Stimulated activated CD8-positive, alpha-beta memory T cell treated with anti-CD3 and anti-CD28 coated beads, Interleukin-15, amount 100 ng/mL, for 24 hours (primary cell): ENCODE measurements at regions not wholly inside any gene's neighbourhood (a gene's known extent, or its start where the extent isn't known, plus 50 kb on each side); places are given as distances from the start of the nearest gene placed in this dataset.
"Not testable (repeated sequence)": the region's sequence is repeated elsewhere in the genome, so short reads cannot be mapped to it uniquely, and the experiment has no call there.

Experiments used
- DNase-seq: peaks from one replicate; pipeline ENCODE4 v3.0.0-alpha.2; 2020; ENCODE audit warnings: low read depth

DNA sequence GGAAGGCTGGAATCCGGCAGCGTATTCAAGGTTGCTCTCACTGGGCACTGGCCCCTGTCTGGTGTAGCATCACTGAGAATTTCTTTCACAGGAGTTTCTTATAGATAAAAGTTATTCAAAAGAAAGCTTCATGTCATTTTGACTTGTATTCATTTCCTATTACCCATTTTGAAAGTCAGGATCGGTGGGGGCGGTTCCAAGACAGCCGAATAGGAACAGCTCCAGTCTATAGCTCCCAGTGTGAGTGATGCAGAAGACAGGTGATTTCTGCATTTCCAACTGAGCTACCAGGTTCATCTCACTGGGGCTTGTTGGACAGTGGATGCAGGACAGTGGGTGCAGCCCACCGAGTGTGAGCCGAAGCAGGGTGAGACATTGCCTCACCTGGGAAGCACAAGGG lies 51.5 kb upstream of the CDC42EP3 start:
- DNase-seq = not testable (repeated sequence)

DNA sequence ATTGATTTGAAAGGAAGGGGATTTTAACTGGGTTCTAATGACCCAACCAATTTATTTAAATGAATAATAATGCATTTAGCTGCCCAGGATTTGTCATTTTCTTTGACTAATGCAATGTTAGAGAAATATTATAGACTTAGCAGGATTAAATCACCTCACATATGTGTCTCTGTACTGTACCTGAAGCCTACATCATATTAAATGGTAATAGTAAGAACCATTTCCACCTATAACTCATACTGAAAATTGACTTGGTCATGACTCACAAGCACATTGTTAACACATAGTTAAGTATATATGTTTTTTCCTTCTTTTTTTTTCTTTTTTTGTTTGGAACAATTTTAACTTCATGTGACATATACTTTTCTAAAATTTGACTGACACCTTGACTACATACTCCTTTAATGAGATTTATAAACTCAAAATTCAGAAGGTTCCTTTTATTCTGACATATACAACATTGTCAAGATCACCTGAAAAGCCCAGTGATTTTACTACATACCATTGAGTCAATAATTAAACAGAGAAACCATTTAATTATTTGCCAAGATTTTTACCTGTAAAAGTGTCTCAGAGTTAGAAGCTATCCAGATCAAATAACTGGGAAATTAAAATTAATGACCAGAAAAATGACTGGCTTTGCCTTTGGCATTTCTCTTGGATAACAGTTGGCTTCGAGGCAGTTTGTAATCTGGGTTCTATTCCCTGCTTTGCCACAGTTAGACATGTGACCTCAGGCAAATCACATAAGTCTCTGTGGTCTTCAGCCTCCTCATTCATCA lies 58.8 kb upstream of the CDC42EP3 start:
- no peak for DNase-seq

DNA sequence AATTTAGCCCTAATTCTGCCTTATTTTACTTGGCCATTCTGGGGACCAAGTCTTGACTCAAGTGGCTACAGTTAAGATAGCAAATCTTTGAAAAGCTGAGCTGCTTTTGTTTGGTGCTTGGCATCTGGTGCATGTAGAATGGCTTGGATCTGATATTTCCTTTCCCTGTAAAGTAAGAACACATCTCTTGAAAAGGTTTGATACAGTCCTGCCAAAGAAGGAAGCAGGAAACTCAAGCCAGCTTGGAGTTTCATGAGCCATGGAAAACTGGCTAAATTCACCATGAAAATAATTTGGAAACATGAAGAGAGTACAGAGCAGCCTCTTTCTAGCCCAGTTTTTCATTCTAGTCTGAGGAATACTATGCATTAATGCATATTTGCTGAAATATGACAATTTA lies 61.0 kb upstream of the CDC42EP3 start:
- not testable (repeated sequence) for DNase-seq

DNA sequence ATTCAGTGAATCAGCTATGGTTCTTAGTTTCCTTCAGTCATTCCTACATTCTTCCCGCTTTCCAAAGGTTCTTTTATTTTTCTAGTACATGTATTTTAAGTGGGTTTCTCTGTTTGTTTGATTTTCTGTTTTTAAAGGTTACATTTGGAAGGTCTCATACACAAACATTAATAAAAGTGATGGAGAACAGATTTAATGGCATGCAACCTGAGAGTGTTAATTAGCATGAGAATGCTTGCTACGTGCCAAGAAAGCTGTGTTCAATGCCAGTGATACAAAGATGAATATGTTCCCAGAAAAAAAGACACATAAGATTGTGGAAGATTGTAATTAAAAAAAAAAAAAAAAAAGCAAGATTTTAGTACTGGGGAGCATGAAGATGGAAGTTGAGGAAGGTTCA lies 61.8 kb upstream of the CDC42EP3 start:
- DNase-seq = no peak

DNA sequence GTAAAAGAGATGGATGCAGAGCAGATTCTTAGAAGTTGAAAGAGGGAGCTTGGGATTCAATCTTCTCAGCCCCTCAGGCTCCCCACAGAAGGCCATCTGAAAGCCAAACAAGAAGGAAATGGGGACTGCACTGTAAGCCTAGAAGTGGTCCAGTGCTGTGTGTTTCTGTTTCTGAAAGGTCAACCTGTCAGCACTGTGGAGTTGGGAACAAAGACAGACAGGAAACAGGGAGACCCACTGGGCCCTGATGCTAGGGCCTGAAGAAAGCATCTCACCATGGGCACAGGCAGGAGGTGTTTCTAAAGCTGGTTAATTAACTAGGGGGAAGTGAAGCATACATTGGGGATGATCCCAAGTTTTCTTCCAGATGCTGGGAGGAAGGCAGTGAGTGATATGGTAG lies 62.5 kb upstream of the CDC42EP3 start:
- DNase-seq = not testable (repeated sequence)

DNA sequence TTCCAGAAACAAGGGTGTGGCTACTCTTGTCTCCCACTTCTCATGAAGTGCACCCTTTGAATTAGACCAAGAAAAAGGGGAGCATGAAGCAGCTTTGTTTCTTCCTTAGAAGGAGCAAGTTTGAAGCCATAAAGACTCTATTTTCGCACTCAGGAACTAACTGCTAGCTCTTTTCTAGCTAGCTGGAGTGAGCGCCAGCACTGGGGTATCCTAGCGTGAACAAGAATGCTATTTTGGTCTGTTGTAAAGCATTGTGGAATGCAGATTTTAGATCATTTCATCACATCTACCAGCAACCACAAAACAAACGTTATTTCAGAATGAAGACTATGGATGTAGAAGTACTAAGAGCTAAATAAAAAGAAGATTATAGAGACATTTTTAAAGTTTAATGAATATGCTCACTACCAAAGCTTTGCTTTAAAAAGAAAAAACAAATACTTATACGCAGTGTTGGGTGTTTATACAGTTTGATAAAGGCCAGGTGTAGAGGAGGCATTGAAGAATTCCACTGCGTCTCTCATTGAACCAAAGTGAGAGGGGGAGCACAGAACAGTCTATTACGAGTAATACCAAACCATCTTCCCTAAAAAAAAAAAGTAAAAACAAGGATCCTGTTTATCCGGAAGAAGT lies 63.6 kb upstream of the CDC42EP3 start:
- not testable (repeated sequence) for DNase-seq

DNA sequence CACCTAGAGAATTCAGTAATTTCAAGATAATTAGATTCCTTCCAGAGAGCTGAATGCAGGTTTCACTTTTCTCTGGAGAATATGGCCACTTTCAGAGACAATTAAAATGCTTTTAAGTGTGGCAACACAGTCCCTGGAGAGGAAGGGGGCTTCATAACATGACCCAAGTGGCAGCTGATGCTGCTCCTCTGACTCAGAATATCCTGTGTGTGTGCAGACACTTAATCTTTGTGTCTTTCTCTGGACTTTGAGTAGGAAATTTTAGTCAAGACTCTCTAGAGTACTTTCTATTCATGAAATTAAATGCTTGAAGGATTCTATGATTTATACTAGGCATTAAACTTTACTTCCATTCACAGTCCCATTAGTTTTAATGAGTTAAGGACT lies 64.1 kb upstream of the CDC42EP3 start:
- not testable (repeated sequence) for DNase-seq

DNA sequence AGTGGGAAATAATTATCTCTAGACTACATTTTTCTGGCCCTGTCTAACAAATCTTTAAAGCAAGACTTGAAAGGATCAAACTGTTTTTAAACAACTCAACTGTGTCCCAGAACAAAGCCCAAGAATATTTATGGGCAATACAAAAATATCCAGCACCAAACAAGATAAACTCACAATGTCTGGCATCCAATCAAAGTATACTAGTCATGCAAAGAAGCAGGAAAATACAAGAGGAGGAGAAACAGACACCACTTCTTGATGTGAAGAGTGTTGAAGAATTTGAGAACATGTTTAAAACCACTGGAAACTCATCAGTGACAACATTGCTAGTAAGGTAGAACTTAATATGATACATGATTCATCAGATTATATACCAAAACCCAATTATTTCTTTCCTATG lies 66.1 kb upstream of the CDC42EP3 start:
- DNase-seq = no peak

DNA sequence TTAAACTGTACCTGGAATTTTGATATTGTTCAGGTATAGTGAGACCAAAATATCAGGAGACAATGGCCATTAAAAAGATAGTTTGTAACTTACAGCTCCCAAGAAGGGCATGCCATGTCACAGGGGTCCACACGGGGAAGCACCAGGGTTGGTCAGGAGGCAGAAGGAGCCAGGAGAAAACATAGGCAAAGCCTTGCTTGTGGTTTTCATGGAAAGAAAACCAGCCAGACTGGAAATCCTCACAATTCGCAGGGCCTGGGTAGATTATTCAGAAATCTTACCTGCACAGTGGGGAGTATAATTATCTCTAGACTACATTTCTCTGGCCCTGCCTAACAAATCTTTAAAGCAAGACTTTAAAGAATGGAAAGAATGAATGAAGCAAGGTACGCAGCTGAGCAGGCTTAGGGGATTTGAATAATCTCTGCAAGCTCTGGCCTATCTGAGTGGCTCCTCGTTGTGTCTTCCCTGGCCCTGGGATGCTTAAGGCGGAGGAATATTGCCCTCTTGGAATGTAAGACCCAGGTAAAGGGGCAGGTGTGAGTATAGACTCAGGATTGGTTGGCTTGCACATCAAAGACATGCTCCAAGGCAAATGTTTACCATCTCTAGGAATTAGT lies 66.9 kb upstream of the CDC42EP3 start:
- DNase-seq = no peak

DNA sequence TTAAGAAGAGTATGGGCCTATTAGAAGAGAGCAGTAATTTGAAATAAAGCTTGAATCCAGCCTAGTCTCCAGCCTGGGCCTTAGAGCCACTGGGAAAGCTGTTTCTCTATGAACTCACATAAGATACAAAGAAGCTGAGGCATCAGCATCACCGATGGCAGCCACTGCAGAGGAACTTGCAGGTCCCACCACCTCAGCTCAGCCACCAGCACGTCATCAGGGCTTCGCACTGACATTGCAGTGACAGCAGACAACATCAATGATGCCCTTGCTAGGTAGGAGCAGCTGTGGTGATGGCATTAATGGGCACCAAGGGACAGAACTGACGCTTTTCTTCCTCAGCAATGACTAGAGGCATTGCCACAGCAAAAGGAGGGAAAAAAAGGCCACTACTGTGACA lies 67.7 kb upstream of the CDC42EP3 start:
- no peak for DNase-seq

DNA sequence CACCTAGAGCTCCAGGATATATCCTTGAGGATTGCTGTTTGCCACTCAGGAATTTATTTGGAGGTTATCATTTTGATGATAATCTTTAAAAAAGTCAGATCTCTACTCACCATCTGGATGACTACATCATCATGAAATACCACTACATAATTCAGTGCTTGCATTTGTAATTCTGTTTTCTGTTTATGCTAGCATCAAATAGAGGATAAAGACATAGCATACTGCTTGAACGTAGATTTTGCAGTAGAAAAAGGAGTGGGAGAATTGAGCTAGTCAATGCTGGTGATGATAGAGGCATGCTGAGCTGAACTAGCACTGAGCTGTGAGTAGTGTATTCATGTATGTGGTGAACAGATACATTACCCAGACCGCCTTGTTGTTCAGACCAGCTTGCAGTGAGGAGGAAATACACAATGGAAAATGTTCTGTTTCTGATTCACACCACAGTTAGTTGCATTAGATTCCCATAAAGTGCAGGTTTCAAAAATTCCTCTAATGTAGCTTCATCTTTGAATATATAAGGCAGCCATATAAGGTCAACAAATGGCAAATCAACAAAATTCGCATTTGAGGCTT lies 68.8 kb upstream of the CDC42EP3 start:
- no peak for DNase-seq

DNA sequence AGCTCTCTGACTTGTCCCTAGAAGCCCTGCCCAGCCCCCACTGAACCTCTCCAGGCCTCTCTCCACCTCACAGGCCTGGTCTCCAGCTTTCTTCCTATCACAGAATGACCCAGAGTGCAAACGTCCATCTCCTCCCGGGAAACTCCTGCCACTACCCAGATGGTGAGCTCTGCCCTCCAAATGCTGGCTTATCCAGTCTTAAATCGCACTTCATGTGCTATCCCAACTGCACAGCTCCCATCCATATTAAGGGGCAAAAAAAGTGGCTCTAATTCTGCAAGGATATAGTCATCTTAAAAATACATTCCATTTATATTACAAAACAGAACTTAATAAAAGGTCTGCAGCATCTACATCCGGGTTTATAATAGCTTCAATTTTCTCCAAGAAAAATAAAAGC lies 70.8 kb upstream of the CDC42EP3 start:
- DNase-seq = no peak

DNA sequence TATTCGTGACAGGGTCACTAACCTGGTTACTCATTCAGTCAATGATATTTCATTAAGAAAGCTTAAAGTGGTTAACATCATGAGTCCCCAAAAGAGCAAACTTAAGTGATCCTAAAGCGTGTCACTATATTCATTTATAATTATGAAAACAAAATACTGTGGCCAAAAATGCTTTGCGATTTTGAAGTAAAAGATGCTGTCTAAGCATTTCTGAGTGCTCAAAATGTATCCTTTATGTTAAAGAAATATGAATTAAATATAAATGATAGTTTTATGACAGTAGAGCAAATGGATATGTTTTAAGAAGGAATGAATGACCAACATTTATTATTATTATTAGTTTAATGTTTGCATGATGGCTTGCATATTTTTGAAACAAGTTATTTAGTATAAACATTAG lies 72.6 kb upstream of the CDC42EP3 start:
- DNase-seq = no peak

DNA sequence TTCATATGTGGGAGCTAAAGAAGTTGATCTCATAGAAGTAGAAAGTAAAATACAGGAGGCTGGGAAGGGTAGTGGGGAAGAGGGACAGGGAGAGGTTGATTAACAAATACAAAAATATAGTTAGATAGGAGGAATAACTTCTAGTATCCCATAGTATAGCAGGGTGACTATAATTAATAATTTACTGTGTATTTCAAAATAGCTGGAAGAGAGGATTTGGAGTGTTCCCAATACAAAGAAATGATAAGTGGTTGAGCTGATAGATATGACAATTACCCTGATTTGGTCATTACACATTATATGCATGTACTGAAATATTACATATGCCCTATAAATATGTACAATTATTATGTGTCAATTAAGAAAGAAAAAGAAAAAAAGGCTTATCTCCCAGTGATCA lies 73.5 kb upstream of the CDC42EP3 start:
- DNase-seq = not testable (repeated sequence)

DNA sequence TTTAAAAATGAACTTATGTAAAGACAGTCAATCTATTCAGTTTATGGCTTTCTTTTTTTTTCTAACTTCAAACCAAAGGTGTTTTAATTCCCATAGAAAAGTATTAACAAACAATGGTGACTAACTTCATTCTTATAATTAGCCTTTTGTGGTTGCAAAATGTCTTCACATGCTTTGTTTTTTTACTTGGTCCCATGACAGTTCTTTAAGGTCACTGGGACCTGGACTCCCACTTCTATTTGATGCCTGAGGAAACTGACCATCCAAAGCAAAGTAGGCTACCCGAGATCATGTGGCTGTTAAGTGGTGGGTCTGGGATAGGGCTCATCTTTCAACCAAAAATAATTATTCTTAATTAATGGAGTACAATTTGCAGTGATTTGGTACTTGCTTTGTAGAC lies 74.6 kb upstream of the CDC42EP3 start:
- DNase-seq = not testable (repeated sequence)

DNA sequence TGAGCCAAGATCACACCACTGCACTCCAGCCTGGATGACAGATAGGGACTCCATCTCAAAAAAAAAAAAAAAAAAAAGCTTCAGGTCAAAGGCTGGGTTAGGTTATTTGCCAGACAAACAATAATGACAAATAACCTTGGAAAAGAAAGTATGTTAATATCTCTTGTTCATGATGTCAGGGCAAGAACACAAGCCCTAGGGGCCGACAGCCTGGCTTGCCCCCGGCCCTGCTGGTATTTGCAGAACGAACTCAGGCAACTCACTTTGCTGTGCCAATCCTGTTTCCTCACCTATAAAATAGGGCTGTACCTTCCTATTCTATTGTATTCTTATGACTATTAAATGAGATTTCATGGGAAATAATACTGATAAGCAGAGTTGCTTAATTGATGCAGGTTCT lies 75.4 kb upstream of the CDC42EP3 start:
- DNase-seq = no peak

DNA sequence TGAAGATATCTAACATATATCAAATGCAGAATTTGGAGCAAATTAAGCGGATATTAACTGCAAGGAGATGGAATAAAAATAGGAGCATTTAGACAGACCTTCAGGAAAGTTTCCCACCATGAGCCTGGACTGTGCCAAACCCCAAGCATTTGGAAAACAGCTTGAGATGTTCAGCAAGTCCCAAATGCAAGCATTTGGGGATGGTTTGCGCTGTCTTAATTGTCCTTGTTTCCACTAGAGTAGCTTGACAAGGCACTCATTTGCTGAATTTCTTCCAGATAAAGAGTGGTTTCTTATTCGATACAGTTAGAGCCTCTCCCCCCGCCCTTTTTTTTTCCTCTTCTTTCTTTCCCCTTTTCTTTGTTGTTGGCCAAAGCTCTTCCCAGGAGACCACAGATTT lies 77.1 kb upstream of the CDC42EP3 start:
- no peak for DNase-seq

DNA sequence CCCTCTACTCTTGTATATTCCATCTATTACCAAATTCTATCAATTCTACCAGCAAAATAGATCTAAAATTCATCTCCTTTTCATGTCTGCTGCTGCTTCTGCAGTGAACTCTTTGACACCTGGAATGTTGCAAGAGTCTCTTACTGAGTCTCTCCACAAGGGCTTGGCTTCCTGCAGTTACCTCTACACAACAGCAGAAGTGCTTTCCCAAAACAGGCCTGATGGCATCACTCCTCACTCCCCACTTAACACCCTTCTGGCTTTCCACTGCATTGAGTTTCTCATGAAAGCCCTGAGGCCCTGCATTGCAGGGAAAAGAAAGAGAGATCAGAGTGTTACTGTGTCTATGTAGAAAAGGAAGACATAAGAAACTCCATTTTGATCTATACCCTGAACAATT lies 78.8 kb upstream of the CDC42EP3 start:
- DNase-seq = not testable (repeated sequence)

DNA sequence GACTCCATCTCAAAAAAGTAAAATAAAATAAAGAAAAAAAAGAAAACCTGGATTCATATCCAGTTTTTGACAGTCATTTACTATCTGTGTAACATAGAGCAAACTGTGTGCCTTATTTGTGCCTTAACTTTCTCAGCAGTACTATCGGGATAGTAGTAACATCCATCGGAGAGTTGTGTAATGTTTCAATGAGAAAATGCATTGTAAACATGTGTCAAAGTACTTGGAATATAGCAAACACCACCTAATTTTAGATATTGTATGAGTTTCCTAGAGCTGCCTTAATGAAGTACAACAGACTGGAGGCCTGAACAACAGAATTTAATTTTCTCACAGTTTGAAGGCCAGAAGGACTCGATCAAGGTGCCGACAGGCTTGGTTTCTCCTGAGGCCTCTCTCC lies 81.3 kb upstream of the CDC42EP3 start:
- no peak for DNase-seq

DNA sequence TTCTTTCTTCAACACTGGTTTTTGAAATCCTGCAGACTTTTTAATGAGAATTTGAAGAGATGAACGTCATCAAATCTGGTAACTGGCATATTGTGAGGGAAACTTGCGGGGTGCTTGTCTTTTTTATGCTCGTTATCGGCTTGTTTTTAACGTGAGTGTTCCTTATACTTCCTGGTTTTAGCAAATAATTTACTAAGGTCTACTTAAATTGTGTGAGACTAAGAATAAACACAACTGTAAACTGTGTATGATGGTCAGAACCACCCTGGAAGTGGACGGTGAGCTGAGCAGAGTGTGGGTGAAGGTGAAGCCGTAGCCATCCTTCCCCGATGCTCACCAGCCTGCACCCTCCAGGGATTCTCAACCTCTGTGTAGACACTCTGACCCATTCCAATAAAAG lies 82.3 kb upstream of the CDC42EP3 start:
- DNase-seq = no peak

DNA sequence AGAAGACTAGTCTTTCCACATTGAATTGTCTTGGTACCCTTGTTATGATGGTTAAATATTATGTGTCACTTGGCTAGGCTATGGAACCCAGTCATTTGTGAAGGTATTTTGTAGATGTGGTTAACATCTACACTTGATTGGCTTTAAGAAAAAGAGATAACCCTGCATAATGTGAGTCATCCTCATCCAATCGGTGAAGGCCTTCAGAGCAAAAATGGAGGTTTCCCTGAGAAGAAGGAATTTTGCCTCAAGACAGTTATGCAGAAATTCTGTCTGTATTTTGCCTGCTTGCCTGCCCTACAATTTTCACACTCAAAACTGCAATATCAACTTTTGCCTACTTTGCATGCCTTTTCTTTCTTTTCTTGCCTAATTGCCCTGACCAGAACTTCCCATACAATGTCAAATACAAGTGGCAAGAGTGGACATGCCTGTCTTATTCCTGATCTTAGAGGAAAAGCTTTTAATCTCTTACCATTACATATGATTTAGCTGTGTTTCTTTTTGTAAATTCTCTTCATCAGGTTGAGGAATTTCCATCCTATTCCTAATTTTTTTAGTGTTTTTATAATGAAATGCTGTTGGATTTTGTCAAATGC lies 84.6 kb upstream of the CDC42EP3 start:
- not testable (repeated sequence) for DNase-seq

DNA sequence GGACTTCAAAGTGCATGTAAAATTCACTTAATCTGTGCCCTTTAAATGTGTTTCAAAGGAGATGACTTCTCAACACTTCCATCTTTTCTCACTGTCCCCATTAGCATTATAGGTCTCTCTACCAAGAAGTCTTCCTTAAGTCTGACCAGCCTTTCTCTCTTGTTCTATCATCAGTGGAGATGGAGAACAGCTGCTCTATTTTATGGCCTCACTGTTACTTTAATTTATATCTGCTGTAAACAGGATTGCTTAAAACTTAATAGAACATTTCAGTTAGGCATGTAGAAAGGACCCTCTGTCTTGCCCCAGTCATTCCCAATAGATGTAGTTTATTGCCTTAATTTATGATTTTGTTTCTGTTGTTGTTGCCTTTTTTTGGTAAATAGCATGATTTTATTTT lies 86.0 kb upstream of the CDC42EP3 start:
- DNase-seq = not testable (repeated sequence)

DNA sequence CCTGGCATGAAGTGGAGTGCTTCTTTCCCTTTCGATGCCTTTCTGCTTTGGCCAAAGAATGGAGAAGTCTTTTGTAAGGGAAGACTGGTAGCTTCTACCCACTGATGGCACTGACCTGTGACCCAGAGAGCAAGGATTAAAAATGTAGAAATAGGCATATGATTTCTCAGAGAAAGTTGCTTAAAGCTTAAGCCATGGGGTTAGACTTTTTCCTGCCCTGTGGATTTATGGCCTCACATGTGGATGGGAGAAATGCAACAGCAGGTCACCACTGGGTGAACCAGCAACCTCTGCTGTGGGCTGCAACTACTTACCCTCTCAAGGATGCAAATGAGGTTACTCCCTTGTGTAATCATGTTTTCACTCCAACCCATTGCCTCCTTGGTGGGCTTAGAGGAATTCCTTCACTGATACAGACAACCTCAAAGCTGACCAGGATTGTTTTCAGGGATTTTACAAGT lies 86.7 kb upstream of the CDC42EP3 start:
- DNase-seq = not testable (repeated sequence)
